ENCODE measurements at regions not wholly inside any gene's neighbourhood (a gene's known extent, or its start where the extent isn't known, plus 50 kb on each side); places are given as distances from the start of the nearest gene placed in this dataset.

DNA sequence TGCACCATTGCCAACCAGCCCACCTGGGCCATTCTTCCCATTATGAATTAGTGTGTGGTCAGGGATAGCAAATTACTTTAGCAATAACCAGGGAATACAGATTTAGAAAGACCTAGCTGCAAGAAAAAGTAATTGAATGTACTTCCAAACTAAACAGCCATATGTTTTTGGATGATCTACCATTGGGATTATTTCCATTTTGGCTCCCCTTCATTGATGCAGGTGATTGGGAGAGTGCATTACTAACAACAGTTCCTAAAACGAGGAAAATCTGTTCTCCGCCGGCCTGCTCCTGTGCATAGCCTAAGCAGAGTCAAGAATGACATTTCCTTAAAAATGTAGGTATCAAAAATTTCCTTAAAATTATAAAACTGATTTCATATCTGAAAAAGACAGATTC is 58.5 kb downstream of the MAIP1 start:
- no peak for DNase-seq
- no peak overlapping the region for H3K4me3 ChIP-seq (ENCODE audit: low read length)
- Mint-ChIP-seq H3K27ac (no peak overlapping the region), H3K36me3 (peaks cover 0 to 3% (median 0%) of the 10 kb centered on the region in 3 donors), H3K4me1 (no peaks in the 10 kb centered on the region), H3K9me3 (peaks cover 0 to 8% (median 0%) of the 10 kb centered on the region in 5 donors), H3K27me3 (peaks cover 7 to 15% of the 10 kb centered on the region in 2 donors), H3K4me3 (no peak overlapping the region)
- no peaks in the 10 kb centered on the region for H3K36me3 ChIP-seq (ENCODE audit: insufficient read depth, low read length)
- H3K9me3 ChIP-seq (ENCODE audit: low read length): no peaks in the 10 kb centered on the region
- POLR2A ChIA-PET: no interaction called here
- no peak overlapping the region for H3K27ac ChIP-seq (ENCODE audit: low read depth, low read length)
- H3K27me3 ChIP-seq (ENCODE audit: insufficient read depth, low read length, poor library complexity, severe bottlenecking): no peaks in the 10 kb centered on the region
- CTCF ChIA-PET: no interaction called here
- no peaks in the 10 kb centered on the region for H3K4me1 ChIP-seq (ENCODE audit: insufficient read depth, low read length)

DNA sequence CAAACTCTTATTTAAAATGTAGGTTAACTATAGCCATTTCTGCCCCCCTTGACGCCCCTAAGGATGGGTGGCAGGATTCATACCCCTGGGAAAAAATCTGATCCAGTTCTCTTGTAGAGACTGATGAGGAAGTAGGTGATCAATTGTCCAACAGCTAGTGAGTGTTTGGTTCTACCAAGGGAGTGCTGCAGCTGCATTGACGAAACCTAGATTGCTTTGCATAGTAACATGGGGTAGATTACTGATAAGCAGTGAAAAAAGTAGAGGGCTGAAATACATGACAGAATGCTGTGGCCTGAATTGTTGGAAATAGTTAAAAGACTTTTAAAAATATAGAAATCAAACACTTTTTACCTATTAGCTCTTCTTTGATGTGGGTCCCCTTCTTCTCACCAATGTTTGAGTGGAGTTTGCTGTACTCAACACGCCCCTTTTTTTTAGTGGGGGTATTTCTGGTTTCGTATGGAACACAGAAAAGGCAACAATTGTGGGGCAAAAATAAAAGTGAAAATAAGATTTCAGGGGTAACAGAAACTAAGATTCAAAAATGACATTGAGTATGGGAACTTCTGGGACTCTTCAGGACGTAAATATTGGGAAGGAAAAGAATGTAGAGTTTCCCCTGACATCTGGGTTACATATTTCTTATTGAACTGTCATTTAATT is 66.2 kb downstream of the MAIP1 start:
- Mint-ChIP-seq H3K4me1 (no peaks in the 10 kb centered on the region), H3K27me3 (peaks cover 16 to 55% of the 10 kb centered on the region in 2 donors), H3K4me3 (no peak overlapping the region), H3K9me3 (peaks cover 0 to 7% (median 0%) of the 10 kb centered on the region in 5 donors), H3K27ac (no peak overlapping the region), H3K36me3 (peaks cover 0 to 3% (median 0%) of the 10 kb centered on the region in 3 donors)
- Histone ChIP-seq H3K9me3 (ENCODE audit: low read length) (no peaks in the 10 kb centered on the region), H3K4me3 (ENCODE audit: low read length) (no peak overlapping the region), H3K36me3 (ENCODE audit: insufficient read depth, low read length) (no peaks in the 10 kb centered on the region), H3K27ac (ENCODE audit: low read depth, low read length) (no peak overlapping the region), H3K4me1 (ENCODE audit: insufficient read depth, low read length) (no peaks in the 10 kb centered on the region), H3K27me3 (ENCODE audit: insufficient read depth, low read length, poor library complexity, severe bottlenecking) (no peaks in the 10 kb centered on the region)
- CTCF ChIA-PET: no interaction called here
- no peak for DNase-seq
- POLR2A ChIA-PET: no interaction called here

DNA sequence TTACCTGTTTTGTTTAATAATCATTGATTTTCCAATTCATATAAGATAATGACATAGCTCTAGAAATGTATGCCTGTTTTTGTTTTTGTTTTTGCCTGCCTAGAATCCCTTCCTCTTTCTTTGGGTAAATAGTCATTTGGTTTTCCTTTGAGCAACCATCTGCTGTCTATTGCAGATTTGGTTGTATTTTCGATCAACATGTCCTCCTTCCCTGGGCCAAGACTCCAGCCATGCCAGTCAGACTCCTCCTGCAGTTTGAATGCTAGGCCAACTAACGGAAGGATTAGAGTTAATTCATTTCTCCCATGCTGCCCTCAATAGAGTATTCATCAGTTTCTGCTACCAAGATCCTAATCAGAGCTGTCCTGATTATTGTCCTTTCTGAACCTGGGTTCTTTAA is 67.1 kb downstream of the MAIP1 start:
- CTCF ChIA-PET: no interaction called here
- H3K4me1 ChIP-seq (ENCODE audit: insufficient read depth, low read length): no peaks in the 10 kb centered on the region

DNA sequence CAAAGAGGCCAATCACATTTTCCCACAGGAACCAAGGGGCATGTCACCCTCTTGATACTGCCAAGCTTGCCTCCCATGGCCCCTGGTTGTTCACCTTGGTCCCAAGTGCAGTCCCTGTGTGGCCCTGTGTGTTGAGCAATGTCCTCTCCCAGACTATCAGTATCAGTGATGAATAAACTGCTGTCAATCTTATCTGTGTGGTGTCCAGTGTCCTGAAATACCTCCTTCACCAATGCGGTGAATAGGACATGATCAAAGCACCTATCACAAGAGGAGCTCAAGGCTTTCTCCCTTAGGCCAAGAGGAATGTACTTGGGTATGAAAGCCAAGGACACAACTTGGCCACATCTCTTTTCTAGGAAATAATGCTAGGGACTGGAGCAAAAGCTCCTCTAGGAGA is 68.2 kb downstream of the MAIP1 start:
- no peaks in the 10 kb centered on the region for H3K9me3 ChIP-seq (ENCODE audit: low read length)
- no peaks in the 10 kb centered on the region for H3K27me3 ChIP-seq (ENCODE audit: insufficient read depth, low read length, poor library complexity, severe bottlenecking)
- Mint-ChIP-seq H3K4me3 (no peak overlapping the region), H3K36me3 (no peaks in the 10 kb centered on the region), H3K9me3 (no peaks in the 10 kb centered on the region), H3K4me1 (no peaks in the 10 kb centered on the region), H3K27me3 (peaks cover 14 to 46% of the 10 kb centered on the region in 2 donors), H3K27ac (no peak overlapping the region)
- ChIA-PET POLR2A (no interaction called here), CTCF (no interaction called here)
- H3K36me3 ChIP-seq (ENCODE audit: insufficient read depth, low read length): no peaks in the 10 kb centered on the region
- H3K4me3 ChIP-seq (ENCODE audit: low read length): no peak overlapping the region
- no peak for DNase-seq
- no peaks in the 10 kb centered on the region for H3K4me1 ChIP-seq (ENCODE audit: insufficient read depth, low read length)
- no peak overlapping the region for H3K27ac ChIP-seq (ENCODE audit: low read depth, low read length)

More for the DNA sequence above, 67.1 kb downstream of the MAIP1 start:
- Histone ChIP-seq H3K27me3 (ENCODE audit: insufficient read depth, low read length, poor library complexity, severe bottlenecking) (no peaks in the 10 kb centered on the region), H3K36me3 (ENCODE audit: insufficient read depth, low read length) (no peaks in the 10 kb centered on the region), H3K9me3 (ENCODE audit: low read length) (no peaks in the 10 kb centered on the region), H3K27ac (ENCODE audit: low read depth, low read length) (no peak overlapping the region), H3K4me3 (ENCODE audit: low read length) (no peak overlapping the region)
- no peaks in the 10 kb centered on the region for H3K36me3 Mint-ChIP-seq
- H3K4me1 Mint-ChIP-seq: no peaks in the 10 kb centered on the region
- no peak overlapping the region for H3K27ac Mint-ChIP-seq
- H3K4me3 Mint-ChIP-seq: no peak overlapping the region
- POLR2A ChIA-PET: no interaction called here
- H3K27me3 Mint-ChIP-seq: peaks cover 14 to 54% of the 10 kb centered on the region in 2 donors
- no peak for DNase-seq
- H3K9me3 Mint-ChIP-seq: peaks cover 0 to 4% (median 0%) of the 10 kb centered on the region in 5 donors

DNA sequence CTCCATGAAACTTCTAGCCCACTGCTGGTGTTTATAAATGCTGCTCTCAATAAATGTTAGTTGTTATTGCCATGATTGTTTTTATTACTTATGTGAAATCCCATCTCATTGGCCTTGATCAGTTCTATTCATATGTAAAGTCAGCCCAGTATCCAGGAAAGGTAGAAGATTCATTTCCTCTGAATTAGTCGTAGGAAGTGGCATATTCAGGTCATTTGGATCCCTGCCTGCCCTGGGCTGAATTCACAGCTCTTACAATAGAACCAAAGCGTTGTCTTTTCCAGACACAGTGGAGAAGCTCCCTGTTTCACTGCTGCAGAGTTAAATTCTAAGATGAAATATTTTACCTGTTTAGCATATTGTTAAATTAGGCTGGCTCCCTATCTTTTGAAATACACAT is 70.3 kb downstream of the MAIP1 start:
- no peaks in the 10 kb centered on the region for H3K9me3 Mint-ChIP-seq
- Histone ChIP-seq H3K9me3 (ENCODE audit: low read length) (no peaks in the 10 kb centered on the region), H3K36me3 (ENCODE audit: insufficient read depth, low read length) (no peaks in the 10 kb centered on the region), H3K27ac (ENCODE audit: low read depth, low read length) (no peak overlapping the region), H3K27me3 (ENCODE audit: insufficient read depth, low read length, poor library complexity, severe bottlenecking) (no peaks in the 10 kb centered on the region), H3K4me3 (ENCODE audit: low read length) (no peak overlapping the region), H3K4me1 (ENCODE audit: insufficient read depth, low read length) (no peaks in the 10 kb centered on the region)
- H3K4me3 Mint-ChIP-seq: no peak overlapping the region
- POLR2A ChIA-PET: no interaction called here
- H3K27ac Mint-ChIP-seq: no peak overlapping the region
- H3K36me3 Mint-ChIP-seq: no peaks in the 10 kb centered on the region
- H3K4me1 Mint-ChIP-seq: no peaks in the 10 kb centered on the region
- peaks cover 14 to 48% of the 10 kb centered on the region in 2 donors for H3K27me3 Mint-ChIP-seq
- CTCF ChIA-PET: interaction anchor here (1.0 kb wide), 1 partner anchor 9 kb away, joined by 3 read pairs; no protein-coding TSS in a partner anchor
- no peak for DNase-seq

DNA sequence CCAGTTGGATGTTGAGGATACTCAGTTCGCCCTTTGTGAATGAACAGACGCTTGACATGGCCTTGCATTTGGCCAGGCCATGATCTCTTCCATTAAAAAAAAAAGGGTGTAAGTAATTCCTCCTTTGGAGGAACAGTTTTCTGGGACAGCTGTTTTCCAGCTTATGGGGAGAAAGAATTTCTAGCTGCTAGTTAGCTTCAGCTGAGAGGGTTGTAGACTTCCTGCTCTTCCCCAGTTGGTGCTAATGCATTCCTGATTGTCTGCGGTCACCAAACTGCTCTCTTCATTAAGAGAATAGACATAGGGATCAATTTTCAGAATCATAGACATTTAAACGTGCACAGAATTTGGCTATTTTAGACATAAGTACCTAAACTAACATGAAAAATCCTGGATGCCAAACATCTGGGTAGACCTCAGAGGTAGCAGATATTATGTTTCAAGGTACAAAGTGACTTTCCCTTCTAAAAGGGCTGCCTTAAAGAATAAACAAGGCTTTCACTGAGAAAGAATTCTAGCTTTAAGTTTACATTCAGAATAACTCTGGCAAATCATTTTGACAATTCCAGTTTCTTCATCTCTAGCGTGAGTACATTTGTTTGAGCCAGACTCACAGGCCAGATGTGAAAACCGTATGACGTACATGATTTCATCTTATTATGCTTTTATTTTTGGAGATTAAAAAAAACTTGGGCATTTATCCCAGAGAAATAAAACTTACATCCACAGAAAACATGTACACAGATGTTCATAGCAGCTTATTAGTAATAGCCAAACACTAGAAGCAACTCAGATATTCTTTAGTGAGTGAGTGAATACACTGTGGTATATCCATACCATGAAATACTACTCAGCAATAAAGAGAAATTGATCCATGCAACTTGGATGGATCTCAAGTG is 71.2 kb downstream of the MAIP1 start:
- ChIA-PET POLR2A (no interaction called here), CTCF (no interaction called here)
- H3K9me3 Mint-ChIP-seq: no peaks in the 10 kb centered on the region

DNA sequence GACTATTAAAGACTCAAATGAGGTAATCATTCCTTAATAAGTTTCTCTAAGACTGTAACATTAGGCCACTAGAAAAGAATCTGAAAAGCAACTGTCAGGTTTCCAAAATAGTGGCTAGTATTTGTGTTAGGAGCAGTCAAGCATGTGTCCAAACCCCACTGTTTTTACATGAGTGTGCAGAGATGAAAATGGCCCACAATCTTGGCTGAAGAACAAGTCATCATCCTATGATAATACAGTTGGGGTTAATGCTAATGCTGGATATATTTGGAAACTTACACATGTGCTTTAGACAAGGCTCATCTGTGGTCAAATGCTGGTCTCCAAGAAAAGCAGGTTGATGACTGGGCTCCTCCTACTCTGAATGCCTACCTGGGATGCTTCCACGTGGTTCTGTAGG is 73.6 kb downstream of the MAIP1 start:
- no peaks in the 10 kb centered on the region for H3K4me1 ChIP-seq (ENCODE audit: insufficient read depth, low read length)
- H3K27ac ChIP-seq (ENCODE audit: low read depth, low read length): no peak overlapping the region
- H3K36me3 ChIP-seq (ENCODE audit: insufficient read depth, low read length): no peaks in the 10 kb centered on the region
- Mint-ChIP-seq H3K4me3 (no peak overlapping the region), H3K9me3 (no peaks in the 10 kb centered on the region), H3K4me1 (no peaks in the 10 kb centered on the region), H3K27me3 (peaks cover 7 to 38% of the 10 kb centered on the region in 2 donors), H3K36me3 (no peaks in the 10 kb centered on the region), H3K27ac (no peak overlapping the region)
- no peak overlapping the region for H3K4me3 ChIP-seq (ENCODE audit: low read length)
- ChIA-PET POLR2A (no interaction called here), CTCF (no interaction called here)
- no peaks in the 10 kb centered on the region for H3K27me3 ChIP-seq (ENCODE audit: insufficient read depth, low read length, poor library complexity, severe bottlenecking)
- no peak for DNase-seq
- no peaks in the 10 kb centered on the region for H3K9me3 ChIP-seq (ENCODE audit: low read length)

More for the DNA sequence above, 71.2 kb downstream of the MAIP1 start:
- DNase-seq: no peak
- Mint-ChIP-seq H3K36me3 (no peaks in the 10 kb centered on the region), H3K4me1 (no peaks in the 10 kb centered on the region), H3K27ac (no peak overlapping the region), H3K4me3 (no peak overlapping the region), H3K27me3 (peaks cover 11 to 42% of the 10 kb centered on the region in 2 donors)
- Histone ChIP-seq H3K27me3 (ENCODE audit: insufficient read depth, low read length, poor library complexity, severe bottlenecking) (no peaks in the 10 kb centered on the region), H3K27ac (ENCODE audit: low read depth, low read length) (no peak overlapping the region), H3K9me3 (ENCODE audit: low read length) (no peaks in the 10 kb centered on the region), H3K4me3 (ENCODE audit: low read length) (no peak overlapping the region), H3K36me3 (ENCODE audit: insufficient read depth, low read length) (no peaks in the 10 kb centered on the region), H3K4me1 (ENCODE audit: insufficient read depth, low read length) (no peaks in the 10 kb centered on the region)

DNA sequence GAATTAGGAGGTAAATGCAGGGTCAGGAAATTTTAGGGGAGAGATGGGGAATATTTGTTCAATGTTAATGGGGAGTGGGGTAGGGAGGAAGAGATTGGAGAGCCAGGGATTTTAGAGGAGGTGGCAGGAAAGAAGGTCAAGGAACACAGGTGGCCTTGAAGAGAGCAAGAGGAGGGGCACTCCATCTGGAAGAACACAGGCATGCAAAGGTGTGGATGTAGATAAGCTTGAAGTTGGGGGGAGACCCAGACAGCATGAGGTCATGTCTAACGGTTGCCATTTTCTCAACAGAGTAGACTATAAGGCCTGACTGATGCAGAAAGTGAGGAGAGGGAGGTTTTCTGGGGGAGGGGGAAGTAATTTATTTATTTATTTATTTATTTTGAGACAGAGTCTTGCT is 77.5 kb downstream of the MAIP1 start:
- DNase-seq: no peak
- H3K4me3 Mint-ChIP-seq: no peak overlapping the region
- POLR2A ChIA-PET: no interaction called here

More for the DNA sequence above, 77.5 kb downstream of the MAIP1 start:
- no peaks in the 10 kb centered on the region for H3K36me3 ChIP-seq (ENCODE audit: insufficient read depth, low read length)
- H3K4me3 ChIP-seq (ENCODE audit: low read length): no peak overlapping the region
- Mint-ChIP-seq H3K9me3 (no peaks in the 10 kb centered on the region), H3K27ac (no peak overlapping the region), H3K27me3 (peaks cover 12 to 35% of the 10 kb centered on the region in 2 donors), H3K36me3 (no peaks in the 10 kb centered on the region), H3K4me1 (no peaks in the 10 kb centered on the region)
- H3K4me1 ChIP-seq (ENCODE audit: insufficient read depth, low read length): no peaks in the 10 kb centered on the region
- CTCF ChIA-PET: no interaction called here
- H3K9me3 ChIP-seq (ENCODE audit: low read length): no peaks in the 10 kb centered on the region
- H3K27me3 ChIP-seq (ENCODE audit: insufficient read depth, low read length, poor library complexity, severe bottlenecking): no peaks in the 10 kb centered on the region
- H3K27ac ChIP-seq (ENCODE audit: low read depth, low read length): no peak overlapping the region
